ENCODE measurements at regions not wholly inside any gene's neighbourhood (a gene's known extent, or its start where the extent isn't known, plus 50 kb on each side); places are given as distances from the start of the nearest gene placed in this dataset.
"Not testable (repeated sequence)": the region's sequence is repeated elsewhere in the genome, so short reads cannot be mapped to it uniquely, and the experiment has no call there.

DNA sequence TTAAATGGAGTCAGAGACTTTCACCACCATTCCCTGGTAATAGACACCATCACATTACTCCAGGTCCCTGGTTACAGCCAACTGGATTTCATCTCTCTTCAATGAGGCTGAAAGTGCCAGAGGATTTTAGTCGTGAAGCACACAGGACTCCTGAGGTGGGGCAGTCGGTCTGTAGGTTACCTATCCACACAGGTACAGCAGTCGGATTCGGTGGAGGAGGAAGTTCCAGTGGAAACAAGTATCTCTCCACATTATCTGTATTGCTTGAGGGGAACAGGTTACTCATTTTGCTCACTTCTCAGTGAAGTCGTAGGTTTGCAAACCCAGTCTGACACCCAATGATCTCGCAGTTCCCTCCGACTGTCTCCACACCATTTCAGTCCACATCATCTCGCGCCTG lies 82.3 kb upstream of the TMEM45B start:
- no peak for DNase-seq

- DNase-seq, result no peak
Observed at GRCh38 chr11:129733981-129734380, 81.7 kb upstream of the TMEM45B start.

- no peak for DNase-seq
Observed at GRCh38 chr11:129734654-129735053, 81.0 kb upstream of the TMEM45B start.

DNA sequence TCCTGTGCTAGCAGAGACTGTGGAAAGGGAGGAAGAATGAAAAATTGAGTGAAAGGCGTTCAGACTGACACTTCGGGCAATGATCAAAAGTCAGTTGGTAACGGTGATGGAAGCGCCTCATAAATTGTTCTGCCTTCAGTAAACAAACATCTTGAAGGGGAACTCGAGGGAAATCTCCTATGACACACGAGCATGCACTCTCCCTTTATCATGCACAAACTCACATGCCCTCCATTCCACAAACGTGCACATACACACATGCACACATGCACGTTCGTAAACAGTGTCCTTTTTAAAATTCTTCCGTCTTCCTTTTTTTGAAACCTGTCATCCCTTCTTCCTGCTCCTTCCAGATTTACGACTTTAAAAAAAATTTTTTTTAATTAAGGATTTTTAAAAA lies 77.8 kb upstream of the TMEM45B start:
- DNase-seq, result no peak

GRCh38 chr11:129738242-129738641 lies 77.4 kb upstream of the TMEM45B start:
- no peak for DNase-seq

DNA sequence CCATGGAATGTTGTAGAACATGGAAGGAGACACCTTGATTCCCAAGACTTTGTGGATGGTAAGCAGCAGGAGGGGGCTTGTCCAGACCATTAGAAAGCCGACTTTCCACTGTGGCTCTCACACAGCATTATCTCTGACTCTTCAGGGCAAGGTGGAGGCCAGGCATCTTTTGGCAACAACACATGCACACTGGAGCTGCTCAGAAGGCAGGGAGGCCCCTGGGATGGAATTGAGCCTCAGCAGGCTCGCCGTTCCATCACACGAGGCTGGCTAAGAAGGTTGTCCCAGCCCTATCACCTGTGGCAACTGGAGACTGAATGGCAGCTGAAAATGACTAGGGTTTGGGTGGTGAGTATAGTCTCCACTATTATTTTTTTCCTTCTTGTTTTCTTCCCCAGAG lies 76.3 kb upstream of the TMEM45B start:
- no peak for DNase-seq

DNA sequence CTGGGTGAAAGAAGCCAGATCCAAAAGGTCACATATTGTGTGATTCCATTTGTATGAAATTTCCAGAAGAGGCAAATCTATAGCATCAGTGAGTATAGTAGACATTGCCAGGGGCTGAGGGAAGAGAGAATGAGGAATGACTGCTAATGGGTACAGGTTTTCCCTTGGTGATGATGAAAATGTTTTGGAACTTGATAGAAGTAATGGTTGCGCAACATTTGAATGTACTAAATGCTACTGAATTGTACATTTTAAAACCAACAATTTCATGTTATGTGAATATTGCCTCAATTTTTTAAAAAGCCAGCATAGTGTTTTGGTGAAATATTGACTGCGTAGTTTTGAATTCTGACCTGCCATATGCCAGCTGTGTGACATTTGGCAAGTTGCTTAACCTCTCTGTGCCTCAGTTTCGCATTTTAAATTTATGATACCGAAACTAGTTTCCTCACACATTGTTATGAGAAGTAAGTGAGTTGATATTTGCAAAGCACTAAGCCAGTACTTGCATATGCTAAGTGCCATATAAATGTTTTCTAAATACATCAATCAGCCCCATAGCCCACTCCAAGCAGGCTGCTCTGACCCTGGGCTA lies 75.4 kb upstream of the TMEM45B start:
- DNase-seq, result no peak

- no peak for DNase-seq
Observed at GRCh38 chr11:129743112-129743815, 72.4 kb upstream of the TMEM45B start.

DNA sequence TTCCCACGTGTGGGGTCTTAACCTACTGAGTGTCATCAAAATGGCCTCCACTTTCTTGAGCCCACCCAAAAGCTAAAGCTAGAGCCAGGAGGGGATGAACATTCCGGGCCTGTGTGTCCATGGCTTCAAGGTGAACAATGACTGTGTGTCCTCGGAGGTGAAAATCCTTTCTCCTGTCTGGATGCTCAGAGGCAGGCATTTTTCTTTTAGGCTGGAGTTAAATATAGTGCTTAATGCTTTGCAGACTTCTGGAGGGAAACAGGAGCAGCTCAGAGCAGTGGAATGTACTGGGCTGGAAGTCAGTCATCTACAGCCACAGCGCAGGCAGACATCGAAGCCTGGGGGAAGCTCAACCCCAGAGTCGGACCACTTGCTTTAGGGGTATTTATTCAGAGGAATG lies 68.6 kb upstream of the TMEM45B start:
- DNase-seq, result no peak

- DNase-seq, result no peak
Observed at GRCh38 chr11:129749141-129749540, 66.5 kb upstream of the TMEM45B start.

- peak; percentile 65 for DNase-seq
Observed at GRCh38 chr11:129750343-129751292, 65.0 kb upstream of the TMEM45B start.

GRCh38 chr11:129751511-129751910 lies 64.1 kb upstream of the TMEM45B start:
- no peak for DNase-seq

- not testable (repeated sequence) for DNase-seq
Observed at GRCh38 chr11:129763569-129763968, 52.1 kb upstream of the TMEM45B start.

GRCh38 chr11:129764204-129764603 lies 51.4 kb upstream of the TMEM45B start:
- DNase-seq, result not testable (repeated sequence)
